Lower leg skin (tissue), 4 donors: ENCODE measurements at regions not wholly inside any gene's neighbourhood (a gene's known extent, or its start where the extent isn't known, plus 50 kb on each side); places are given as distances from the start of the nearest gene placed in this dataset.

Experiments
- DNase-seq, 2 donors: peaks; one replicate each; pipeline ENCODE4 v3.0.0-alpha.2; 2019; ENCODE audit warnings: low spot score in 2 of 2
- H3K4me3 ChIP-seq: fragments of 200-600 bp; sonication (generic); 2 replicates; pipeline ENCODE4 v1.5.1; 2017; ENCODE audit warnings: mild to moderate bottlenecking, low read depth; ENCODE audit not compliant: poor library complexity, severe bottlenecking
- CTCF ChIP-seq, 3 donors: fragments of 450-650 bp; IDR thresholded peaks; one replicate each; pipeline ENCODE4 v1.5.1; 2016; ENCODE audit warnings: antibody characterized with exemption in 3 of 3, mild to moderate bottlenecking in 3 of 3, moderate library complexity in 2 of 3
- POLR2A ChIP-seq, 2 donors: fragments of 450-650 bp; IDR thresholded peaks; one replicate each; pipeline ENCODE4 v1.6.1; 2016 to 2017; ENCODE audit warnings: antibody characterized with exemption in 2 of 2, mild to moderate bottlenecking in 1 of 2, moderate library complexity in 1 of 2
- WGBS, 2 donors: methylation state at CpG; one replicate each; pipeline ENCODE4 v1.1.5; 2018; 5-methylcytosine and 5-hydroxymethylcytosine counted together
- intact Hi-C: fragments of 100-400 bp; cut with DNase I; formaldehyde crosslinking; loops from one replicate; pipeline ENCODE4 v1.15.0; 2023; ENCODE audit warnings: low total_unique reads

- DNase-seq, result no peak
- no peak for TF ChIP-seq CTCF (IDR thresholded peaks at IDR 0.05)
- no peak for TF ChIP-seq POLR2A (IDR thresholded peaks at IDR 0.05)
- whole genome bisulfite sequencing, 2 donors, result 88 to 95% methylated on average over 3 of the region's 3 CpGs
- intact Hi-C loops, result no loop called here
- no peak overlapping the region for H3K4me3 ChIP-seq
Observed at GRCh38 chr2:120930864-120931263, 195.2 kb downstream of the GLI2 start.

GRCh38 chr2:120932472-120932871 is 196.8 kb downstream of the GLI2 start:
- WGBS, 2 donors, result 71 to 75% methylated on average over 7 of the region's 7 CpGs
- H3K4me3 ChIP-seq, result no peak overlapping the region
- DNase-seq, result no peak
- TF ChIP-seq POLR2A (IDR thresholded peaks at IDR 0.05) (no peak), CTCF (IDR thresholded peaks at IDR 0.05) (no peak)
- intact Hi-C loops, result no loop called here

GRCh38 chr2:120932881-120933280 is 197.2 kb downstream of the GLI2 start:
- WGBS, 2 donors, result 70 to 79% methylated on average over 7 of the region's 7 CpGs
- TF ChIP-seq CTCF (IDR thresholded peaks at IDR 0.05) (no peak), POLR2A (IDR thresholded peaks at IDR 0.05) (no peak)
- intact Hi-C loops, result no loop called here
- no peak overlapping the region for H3K4me3 ChIP-seq
- DNase-seq, result no peak

- intact Hi-C loops, result no loop called here
- TF ChIP-seq POLR2A (IDR thresholded peaks at IDR 0.05) (no peak), CTCF (IDR thresholded peaks at IDR 0.05) (no peak)
- 78 to 83% methylated on average over 17 to 19 of the region's 19 CpGs for WGBS, 2 donors
- DNase-seq, result no peak
- H3K4me3 ChIP-seq, result no peak overlapping the region
Observed at GRCh38 chr2:120933693-120934573, 198.3 kb downstream of the GLI2 start.

- TF ChIP-seq POLR2A (IDR thresholded peaks at IDR 0.05) (no peak), CTCF (IDR thresholded peaks at IDR 0.05) (no peak)
- H3K4me3 ChIP-seq, result no peak overlapping the region
- WGBS, 2 donors, result 54 to 58% methylated on average over 17 of the region's 17 CpGs
- DNase-seq, result peak in 1 of 2 donors; percentile 37
- intact Hi-C loops, result no loop called here
Observed at GRCh38 chr2:120934574-120935338, 199.1 kb downstream of the GLI2 start.
